ENCODE measurements at regions not wholly inside any gene's neighbourhood (a gene's known extent, or its start where the extent isn't known, plus 50 kb on each side); places are given as distances from the start of the nearest gene placed in this dataset.
"Not testable (repeated sequence)": the region's sequence is repeated elsewhere in the genome, so short reads cannot be mapped to it uniquely, and the experiment has no call there.

GRCh38 chr2:132349092-132349687 is 67.4 kb upstream of the GPR39 start:
- TF ChIP-seq POLR2AphosphoS5 (IDR thresholded peaks at IDR 0.05) = not testable (repeated sequence)
- TF ChIP-seq, protein P1, sequence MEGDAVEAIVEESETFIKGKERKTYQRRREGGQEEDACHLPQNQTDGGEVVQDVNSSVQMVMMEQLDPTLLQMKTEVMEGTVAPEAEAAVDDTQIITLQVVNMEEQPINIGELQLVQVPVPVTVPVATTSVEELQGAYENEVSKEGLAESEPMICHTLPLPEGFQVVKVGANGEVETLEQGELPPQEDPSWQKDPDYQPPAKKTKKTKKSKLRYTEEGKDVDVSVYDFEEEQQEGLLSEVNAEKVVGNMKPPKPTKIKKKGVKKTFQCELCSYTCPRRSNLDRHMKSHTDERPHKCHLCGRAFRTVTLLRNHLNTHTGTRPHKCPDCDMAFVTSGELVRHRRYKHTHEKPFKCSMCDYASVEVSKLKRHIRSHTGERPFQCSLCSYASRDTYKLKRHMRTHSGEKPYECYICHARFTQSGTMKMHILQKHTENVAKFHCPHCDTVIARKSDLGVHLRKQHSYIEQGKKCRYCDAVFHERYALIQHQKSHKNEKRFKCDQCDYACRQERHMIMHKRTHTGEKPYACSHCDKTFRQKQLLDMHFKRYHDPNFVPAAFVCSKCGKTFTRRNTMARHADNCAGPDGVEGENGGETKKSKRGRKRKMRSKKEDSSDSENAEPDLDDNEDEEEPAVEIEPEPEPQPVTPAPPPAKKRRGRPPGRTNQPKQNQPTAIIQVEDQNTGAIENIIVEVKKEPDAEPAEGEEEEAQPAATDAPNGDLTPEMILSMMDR (IDR thresholded peaks at IDR 0.05) = peak; percentile 65 to 86 (median 77)

Measured in transverse colon (tissue), 4 donors.